Hepatocyte (in vitro differentiated cells): ENCODE measurements at regions not wholly inside any gene's neighbourhood (a gene's known extent, or its start where the extent isn't known, plus 50 kb on each side); places are given as distances from the start of the nearest gene placed in this dataset.

Source experiments
- DNase-seq: peaks from one replicate; pipeline ENCODE4 v3.0.0-alpha.2; 2016; ENCODE audit warnings: low spot score
- H2AFZ ChIP-seq: fragments of 200-600 bp; sonication (generic); 2 replicates; pipeline ENCODE4 v1.6.0; 2016; ENCODE audit warnings: antibody characterized with exemption, mild to moderate bottlenecking
- H3K27ac ChIP-seq: fragments of 200-600 bp; sonication (generic); 2 replicates; pipeline ENCODE4 v1.5.1; 2016; ENCODE audit warnings: mild to moderate bottlenecking
- H3K27me3 ChIP-seq: fragments of 200-600 bp; sonication (generic); 2 replicates; pipeline ENCODE4 v1.6.1; 2016
- H3K36me3 ChIP-seq: fragments of 200-600 bp; sonication (generic); replicated peaks from 2 replicates; pipeline ENCODE4 v1.5.1; 2016; ENCODE audit warnings: low read depth; ENCODE audit not compliant: insufficient read depth
- H3K4me1 ChIP-seq: fragments of 200-600 bp; sonication (generic); 2 replicates; pipeline ENCODE4 v1.5.1; 2016; ENCODE audit warnings: mild to moderate bottlenecking, moderate library complexity; ENCODE audit not compliant: insufficient read depth
- H3K4me2 ChIP-seq: fragments of 200-600 bp; sonication (generic); 2 replicates; pipeline ENCODE4 v1.6.0; 2016
- H3K4me3 ChIP-seq: fragments of 200-600 bp; sonication (generic); 2 replicates; pipeline ENCODE4 v1.5.1; 2016; ENCODE audit warnings: mild to moderate bottlenecking
- H3K79me2 ChIP-seq: fragments of 200-600 bp; sonication (generic); 2 replicates; pipeline ENCODE4 v1.6.0; 2017; ENCODE audit warnings: mild to moderate bottlenecking
- H3K9me2 ChIP-seq: fragments of 200-600 bp; sonication (generic); replicated peaks from 2 replicates; pipeline ENCODE4 v1.6.0; 2017; ENCODE audit warnings: mild to moderate bottlenecking; ENCODE audit not compliant: insufficient read depth
- H3K9me3 ChIP-seq: fragments of 200-600 bp; sonication (generic); 2 replicates; pipeline ENCODE4 v1.5.1; 2016; ENCODE audit warnings: low read depth, mild to moderate bottlenecking
- H4K20me1 ChIP-seq: fragments of 200-600 bp; sonication (generic); 2 replicates; pipeline ENCODE4 v1.6.0; 2016; ENCODE audit warnings: mild to moderate bottlenecking; ENCODE audit not compliant: insufficient read depth, poor library complexity, severe bottlenecking
- EZH2 ChIP-seq: fragments of 200-600 bp; sonication (generic); IDR thresholded peaks from 2 replicates; pipeline ENCODE4 v1.6.1; 2016; ENCODE audit warnings: antibody characterized with exemption, mild to moderate bottlenecking, borderline replicate concordance
- EZH2phosphoT487 ChIP-seq: fragments of 200-600 bp; sonication (generic); IDR thresholded peaks from one replicate; pipeline ENCODE4 v1.6.1; 2018; ENCODE audit warnings: antibody characterized with exemption, mild to moderate bottlenecking, low read depth, moderate library complexity; ENCODE audit not compliant: unreplicated experiment, severe bottlenecking
- WGBS: methylation state at CpG from one replicate; pipeline ENCODE4 v1.1.6; 2016; ENCODE audit warnings: low lambda C conversion rate; ENCODE audit errors: missing lambda C conversion rate; 5-methylcytosine and 5-hydroxymethylcytosine counted together
- TF ChIP-seq, protein P1 (sequence below): fragments of 200-600 bp; sonication (generic); IDR thresholded peaks from 2 replicates; pipeline ENCODE4 v1.5.1; 2016; ENCODE audit warnings: antibody characterized with exemption, mild to moderate bottlenecking; ENCODE audit not compliant: poor library complexity

DNA sequence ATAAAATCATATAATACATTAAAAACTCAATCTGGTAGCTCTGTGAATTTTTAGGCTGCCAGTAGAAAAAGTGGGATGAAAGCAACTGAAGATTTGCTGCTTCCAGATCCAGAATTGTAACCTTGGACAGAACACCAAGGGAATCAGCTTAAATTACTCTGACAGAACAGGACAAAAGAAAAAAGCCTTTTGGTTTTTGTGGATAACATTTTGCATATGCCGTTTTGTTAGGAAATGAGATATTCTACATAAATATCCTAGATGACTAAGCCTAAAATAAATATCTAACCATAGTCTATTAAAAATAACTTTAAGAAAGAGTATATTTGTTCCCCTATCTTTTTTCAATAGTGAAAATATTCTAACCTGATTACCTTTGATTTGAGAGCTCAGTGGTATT lies 148.7 kb upstream of the DOCK10 start:
- DNase-seq = no peak
- Histone ChIP-seq H3K4me2 (no peak overlapping the region), H3K79me2 (no peaks in the 10 kb centered on the region), H3K27ac (no peak overlapping the region), H3K27me3 (peaks cover 6% of the 10 kb centered on the region), H3K9me2 (no peaks in the 10 kb centered on the region), H3K4me1 (no peaks in the 10 kb centered on the region), H3K9me3 (no peaks in the 10 kb centered on the region), H3K36me3 (no peaks in the 10 kb centered on the region), H3K4me3 (no peak overlapping the region), H4K20me1 (no peaks in the 10 kb centered on the region), H2AFZ (no peak overlapping the region)
- TF ChIP-seq, protein P1, sequence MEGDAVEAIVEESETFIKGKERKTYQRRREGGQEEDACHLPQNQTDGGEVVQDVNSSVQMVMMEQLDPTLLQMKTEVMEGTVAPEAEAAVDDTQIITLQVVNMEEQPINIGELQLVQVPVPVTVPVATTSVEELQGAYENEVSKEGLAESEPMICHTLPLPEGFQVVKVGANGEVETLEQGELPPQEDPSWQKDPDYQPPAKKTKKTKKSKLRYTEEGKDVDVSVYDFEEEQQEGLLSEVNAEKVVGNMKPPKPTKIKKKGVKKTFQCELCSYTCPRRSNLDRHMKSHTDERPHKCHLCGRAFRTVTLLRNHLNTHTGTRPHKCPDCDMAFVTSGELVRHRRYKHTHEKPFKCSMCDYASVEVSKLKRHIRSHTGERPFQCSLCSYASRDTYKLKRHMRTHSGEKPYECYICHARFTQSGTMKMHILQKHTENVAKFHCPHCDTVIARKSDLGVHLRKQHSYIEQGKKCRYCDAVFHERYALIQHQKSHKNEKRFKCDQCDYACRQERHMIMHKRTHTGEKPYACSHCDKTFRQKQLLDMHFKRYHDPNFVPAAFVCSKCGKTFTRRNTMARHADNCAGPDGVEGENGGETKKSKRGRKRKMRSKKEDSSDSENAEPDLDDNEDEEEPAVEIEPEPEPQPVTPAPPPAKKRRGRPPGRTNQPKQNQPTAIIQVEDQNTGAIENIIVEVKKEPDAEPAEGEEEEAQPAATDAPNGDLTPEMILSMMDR = no peak
- TF ChIP-seq EZH2 = no peak
- no peak for TF ChIP-seq EZH2phosphoT487
- WGBS = 74% methylated on average over 1 of the region's 1 CpG

DNA sequence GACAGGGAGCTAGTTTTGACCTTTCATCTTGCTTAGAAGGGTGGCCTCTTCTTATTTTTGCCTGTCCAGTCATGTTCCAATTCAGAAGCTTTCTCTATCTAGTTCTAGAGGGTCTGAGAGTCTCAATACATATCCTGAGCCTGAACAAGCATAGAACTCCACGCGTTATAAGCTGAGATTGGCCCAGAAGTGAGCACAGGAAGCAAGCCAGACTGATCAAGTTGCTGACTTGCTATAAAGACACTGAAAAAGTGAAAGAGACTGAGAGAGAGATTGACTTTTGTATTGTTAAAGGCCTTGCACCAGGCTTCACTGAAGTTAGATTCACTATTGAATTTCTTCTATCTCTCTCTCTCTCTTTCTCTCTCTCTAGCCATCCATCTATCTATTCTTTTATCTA lies 142.7 kb upstream of the DOCK10 start:
- Histone ChIP-seq H2AFZ (no peak overlapping the region), H3K4me1 (no peaks in the 10 kb centered on the region), H3K27me3 (peaks cover 6% of the 10 kb centered on the region), H4K20me1 (no peaks in the 10 kb centered on the region), H3K9me3 (no peaks in the 10 kb centered on the region), H3K79me2 (no peaks in the 10 kb centered on the region), H3K9me2 (no peaks in the 10 kb centered on the region), H3K27ac (no peak overlapping the region), H3K36me3 (no peaks in the 10 kb centered on the region), H3K4me3 (no peak overlapping the region), H3K4me2 (no peak overlapping the region)
- no peak for DNase-seq
- 75% methylated on average over 2 of the region's 2 CpGs for WGBS
- TF ChIP-seq EZH2phosphoT487 (no peak), EZH2 (no peak)
- TF ChIP-seq, protein P1 = no peak

DNA sequence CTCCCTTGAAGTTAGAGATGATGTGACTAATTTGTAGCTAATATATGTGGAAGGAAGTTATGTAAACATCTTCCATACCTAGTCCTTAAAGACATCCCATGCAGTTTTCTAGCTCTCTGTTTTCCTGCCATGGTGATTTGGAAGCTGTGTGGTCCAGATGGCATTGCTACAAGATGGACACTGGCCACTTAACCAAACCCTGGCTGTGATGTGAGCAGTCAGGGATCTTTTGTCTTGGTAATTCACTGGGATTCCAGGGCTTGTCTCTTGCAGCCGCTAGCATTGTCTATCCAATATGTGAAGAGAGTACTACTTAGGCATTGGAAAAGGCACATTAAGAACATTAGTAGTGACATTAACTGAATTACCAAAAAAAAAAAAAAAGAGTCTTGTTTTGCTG lies 139.9 kb upstream of the DOCK10 start:
- no peak overlapping the region for H3K4me2 ChIP-seq
- DNase-seq = no peak
- H4K20me1 ChIP-seq = no peaks in the 10 kb centered on the region
- no peaks in the 10 kb centered on the region for H3K79me2 ChIP-seq
- H3K4me3 ChIP-seq = no peak overlapping the region
- no peaks in the 10 kb centered on the region for H3K36me3 ChIP-seq
- H2AFZ ChIP-seq = no peak overlapping the region
- no peaks in the 10 kb centered on the region for H3K27me3 ChIP-seq
- WGBS = 76% methylated on average over 1 of the region's 1 CpG
- no peaks in the 10 kb centered on the region for H3K9me2 ChIP-seq
- no peaks in the 10 kb centered on the region for H3K9me3 ChIP-seq
- TF ChIP-seq EZH2phosphoT487 (no peak), EZH2 (no peak)
- TF ChIP-seq, protein P1 = no peak
- H3K27ac ChIP-seq = no peak overlapping the region
- H3K4me1 ChIP-seq = no peaks in the 10 kb centered on the region

DNA sequence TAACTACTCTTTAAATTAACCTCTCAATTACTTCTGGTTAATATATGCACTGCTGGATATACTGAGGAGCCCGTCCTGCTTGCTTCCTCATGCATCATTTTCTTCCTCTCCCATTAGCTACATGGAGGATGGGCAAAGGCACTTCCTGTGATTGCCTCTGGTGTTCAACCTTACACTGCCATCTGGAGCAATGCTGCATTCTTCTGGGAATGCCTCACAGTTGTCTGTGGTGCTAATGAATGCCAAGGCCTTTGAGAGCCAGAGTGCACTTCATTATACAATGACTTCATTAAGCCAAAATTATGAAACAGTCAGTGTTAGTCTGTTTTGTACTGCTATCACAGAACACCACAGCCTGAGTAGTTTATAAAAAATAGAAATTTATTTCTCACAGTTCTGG lies 134.8 kb upstream of the DOCK10 start:
- no peak for TF ChIP-seq EZH2phosphoT487
- H3K79me2 ChIP-seq = no peaks in the 10 kb centered on the region
- no peaks in the 10 kb centered on the region for H3K9me3 ChIP-seq
- no peaks in the 10 kb centered on the region for H3K36me3 ChIP-seq
- no peak overlapping the region for H3K4me3 ChIP-seq
- DNase-seq = no peak
- no peaks in the 10 kb centered on the region for H3K4me1 ChIP-seq
- H4K20me1 ChIP-seq = no peaks in the 10 kb centered on the region
- H3K27me3 ChIP-seq = no peaks in the 10 kb centered on the region
- H3K9me2 ChIP-seq = no peaks in the 10 kb centered on the region
- H3K27ac ChIP-seq = no peak overlapping the region
- H2AFZ ChIP-seq = no peak overlapping the region
- H3K4me2 ChIP-seq = no peak overlapping the region
- 74% methylated on average over 1 of the region's 1 CpG for WGBS
